AG08395 (cell line): ENCODE measurements at regions not wholly inside any gene's neighbourhood (a gene's known extent, or its start where the extent isn't known, plus 50 kb on each side); places are given as distances from the start of the nearest gene placed in this dataset.

Experiments
- DNase-seq: peaks from one replicate; pipeline ENCODE4 v3.0.0; 2012; ENCODE audit warnings: mixed read lengths, low spot score

DNA sequence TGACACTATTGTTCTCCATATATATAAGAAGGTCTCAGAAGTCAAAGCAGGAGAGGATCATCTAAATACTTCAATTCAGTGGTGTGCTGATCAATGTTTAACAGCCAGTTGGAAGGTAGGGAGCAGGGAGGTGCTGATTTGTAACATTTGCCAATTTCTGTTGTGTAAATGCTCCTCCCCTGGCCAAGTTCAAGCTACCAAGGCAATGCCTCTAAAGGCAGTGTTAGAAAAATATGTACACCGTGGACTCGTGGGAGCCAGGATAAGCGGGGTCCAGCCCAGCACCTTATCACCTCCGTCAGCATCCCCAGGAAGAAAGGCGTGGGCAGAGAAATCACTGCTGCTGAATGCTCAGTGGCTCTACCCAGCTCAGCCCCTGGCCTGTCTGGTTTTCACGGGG lies 75.3 kb upstream of the COX10 start:
- no peak for DNase-seq

DNA sequence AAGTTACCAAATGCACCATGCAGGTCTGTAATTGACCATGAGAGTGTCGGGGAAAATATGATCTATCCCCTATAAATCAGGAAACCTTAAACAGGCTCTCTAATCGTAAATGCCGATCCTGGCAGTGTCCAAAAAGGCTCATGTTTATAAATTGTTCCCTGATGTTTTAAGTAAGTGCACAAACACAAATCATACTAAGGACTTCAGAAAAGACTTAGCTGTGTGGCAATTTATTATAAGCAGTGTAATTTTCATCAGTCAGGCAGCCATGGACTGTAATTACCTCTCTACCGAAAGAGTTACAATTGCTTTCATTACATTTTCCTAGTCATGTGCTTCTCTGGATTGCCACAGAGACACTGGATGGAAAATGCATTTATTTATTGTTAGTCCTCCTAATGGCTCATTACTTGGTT lies 73.4 kb upstream of the COX10 start:
- DNase-seq = peak; percentile 27

- DNase-seq = peak; percentile 41
Measured at GRCh38 chr17:13996276-13996675, 73.0 kb upstream of the COX10 start.

- DNase-seq = no peak
Measured at GRCh38 chr17:13996748-13997147, 72.6 kb upstream of the COX10 start.

- DNase-seq = no peak
Measured at GRCh38 chr17:14004927-14005620, 64.2 kb upstream of the COX10 start.

GRCh38 chr17:14006249-14006942 lies 62.9 kb upstream of the COX10 start:
- DNase-seq = no peak

DNA sequence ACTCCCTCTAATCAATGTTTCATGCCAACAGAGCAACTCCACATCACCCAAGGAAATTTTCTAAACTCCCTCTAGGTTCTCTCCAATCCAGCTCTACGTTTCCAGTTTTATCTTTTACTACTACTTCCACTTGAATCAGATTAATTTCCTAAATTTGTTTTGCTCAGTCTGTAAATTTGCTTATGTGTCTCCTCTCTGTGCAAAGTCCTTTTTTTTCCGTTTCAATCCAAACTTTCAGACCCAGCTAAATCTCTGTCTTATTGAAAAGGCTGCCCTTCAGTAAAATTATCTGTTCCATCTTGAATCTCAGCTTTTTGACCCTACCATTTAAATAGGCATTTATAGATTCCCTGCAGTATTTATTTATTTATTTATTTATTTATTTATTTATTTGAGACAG lies 61.4 kb upstream of the COX10 start:
- no peak for DNase-seq

- DNase-seq = no peak
Measured at GRCh38 chr17:14011036-14011692, 58.1 kb upstream of the COX10 start.

- DNase-seq = no peak
Measured at GRCh38 chr17:14011740-14012405, 57.4 kb upstream of the COX10 start.

DNA sequence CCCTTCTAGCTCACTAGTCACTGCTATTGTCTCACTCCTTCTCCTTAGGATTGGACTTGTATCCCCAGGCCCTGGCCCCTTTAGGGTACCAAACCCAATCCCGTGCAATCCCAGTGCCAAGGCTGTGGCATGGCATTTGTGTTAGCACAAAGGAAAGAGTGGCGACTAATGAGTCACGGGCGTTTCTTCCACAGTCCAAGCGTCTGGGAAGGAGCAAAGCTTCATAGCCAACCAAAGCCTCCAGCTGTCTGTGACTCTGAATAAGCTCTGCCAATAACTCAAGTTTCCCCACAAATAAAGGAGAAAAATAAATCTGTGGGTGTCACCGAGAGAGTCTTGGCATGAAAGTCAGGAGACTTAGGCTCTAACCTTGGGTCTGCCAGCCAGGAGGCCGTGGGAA lies 54.6 kb upstream of the COX10 start:
- DNase-seq = peak; percentile 71

DNA sequence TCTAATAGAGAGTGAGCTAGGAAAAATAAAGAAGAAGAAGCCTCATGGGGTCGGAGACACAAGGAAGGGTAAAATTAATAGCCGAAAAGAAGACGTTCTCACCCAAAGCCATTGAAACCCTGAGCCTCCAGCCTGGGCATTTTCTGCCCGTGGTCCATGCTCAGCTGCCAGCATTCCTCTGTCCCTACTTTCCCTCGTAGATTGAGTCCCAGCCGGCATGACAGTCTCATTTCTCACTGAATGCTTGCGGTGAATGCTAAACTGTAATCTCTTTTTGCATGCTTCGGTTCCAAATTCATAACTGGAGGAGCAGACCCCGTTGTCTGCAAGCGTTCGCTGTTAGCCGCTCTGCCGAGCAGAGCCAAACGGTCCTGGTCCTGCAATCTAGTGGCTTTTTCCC lies 54.0 kb upstream of the COX10 start:
- no peak for DNase-seq

DNA sequence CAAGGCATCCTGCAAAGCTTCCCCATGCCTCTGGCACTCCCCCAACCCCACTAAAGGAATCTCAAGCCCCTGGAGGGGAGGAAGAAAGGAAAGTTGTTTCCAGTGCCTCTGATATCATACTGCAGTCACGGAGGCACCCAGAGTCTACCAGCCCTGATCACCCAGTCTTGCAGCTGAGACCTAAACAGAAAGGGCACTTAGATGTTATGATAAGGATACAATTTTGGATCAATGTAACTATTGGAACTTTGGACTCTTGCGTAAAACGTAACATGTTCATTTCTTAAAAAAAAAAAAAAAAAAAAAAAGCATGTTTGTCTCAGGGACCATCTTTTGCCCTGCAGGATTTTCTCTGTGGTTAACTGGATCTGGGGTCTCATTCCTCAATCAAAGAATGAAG lies 52.4 kb upstream of the COX10 start:
- no peak for DNase-seq

- peak; percentile 36 for DNase-seq
Measured at GRCh38 chr17:14019186-14019956, 49.9 kb upstream of the COX10 start.
